ENCODE measurements at regions not wholly inside any gene's neighbourhood (a gene's known extent, or its start where the extent isn't known, plus 50 kb on each side); places are given as distances from the start of the nearest gene placed in this dataset.

- H3K36me3 ChIP-seq: no peaks in the 10 kb centered on the region
- H3K9me3 ChIP-seq: no peaks in the 10 kb centered on the region
- H3K4me3 ChIP-seq: no peak overlapping the region
- DNase-seq: no peak
- H3K27me3 ChIP-seq: no peaks in the 10 kb centered on the region
- no peak for TF ChIP-seq CTCF (IDR thresholded peaks at IDR 0.05)
- H3K4me1 ChIP-seq: no peaks in the 10 kb centered on the region
- no peak overlapping the region for H3K9ac ChIP-seq (ENCODE audit: low read depth in 2 of 2, low read length in 2 of 2)
- intact Hi-C loops (cut with DNase I): no loop called here
- H3K27ac ChIP-seq: no peak overlapping the region
Observed at GRCh38 chr11:119872611-119873310, 143.8 kb upstream of the NECTIN1 start.

GRCh38 chr11:119865661-119866156 is 136.7 kb upstream of the NECTIN1 start:
- H3K9ac ChIP-seq (ENCODE audit: low read depth in 2 of 2, low read length in 2 of 2): no peak overlapping the region
- no peak for TF ChIP-seq CTCF (IDR thresholded peaks at IDR 0.05)
- H3K36me3 ChIP-seq: no peaks in the 10 kb centered on the region
- no peaks in the 10 kb centered on the region for H3K9me3 ChIP-seq
- no peak for DNase-seq
- H3K4me3 ChIP-seq: no peak overlapping the region
- peaks cover 11% of the 10 kb centered on the region for H3K4me1 ChIP-seq
- no peak overlapping the region for H3K27ac ChIP-seq
- intact Hi-C loops (cut with DNase I): no loop called here
- H3K27me3 ChIP-seq: no peaks in the 10 kb centered on the region

GRCh38 chr11:119864836-119865235 is 135.8 kb upstream of the NECTIN1 start:
- H3K9ac ChIP-seq (ENCODE audit: low read depth in 2 of 2, low read length in 2 of 2): peak overlapping the region in 1 of 2 donors; percentile 63
- no peaks in the 10 kb centered on the region for H3K9me3 ChIP-seq
- H3K4me3 ChIP-seq: no peak overlapping the region
- H3K27me3 ChIP-seq: no peaks in the 10 kb centered on the region
- H3K4me1 ChIP-seq: peaks cover 11% of the 10 kb centered on the region
- no peak for TF ChIP-seq CTCF (IDR thresholded peaks at IDR 0.05)
- DNase-seq: no peak
- no peak overlapping the region for H3K27ac ChIP-seq
- intact Hi-C loops (cut with DNase I): no loop called here
- H3K36me3 ChIP-seq: no peaks in the 10 kb centered on the region

GRCh38 chr11:119863851-119864601 is 135.0 kb upstream of the NECTIN1 start:
- H3K4me1 ChIP-seq: peaks cover 11% of the 10 kb centered on the region
- no peaks in the 10 kb centered on the region for H3K27me3 ChIP-seq
- H3K36me3 ChIP-seq: no peaks in the 10 kb centered on the region
- intact Hi-C loops (cut with DNase I): no loop called here
- no peaks in the 10 kb centered on the region for H3K9me3 ChIP-seq
- DNase-seq: peak; percentile 91
- H3K9ac ChIP-seq (ENCODE audit: low read depth in 2 of 2, low read length in 2 of 2): peak overlapping the region in 1 of 2 donors; percentile 63
- no peak overlapping the region for H3K4me3 ChIP-seq
- TF ChIP-seq CTCF (IDR thresholded peaks at IDR 0.05): no peak
- H3K27ac ChIP-seq: peak overlapping the region; percentile 44

- TF ChIP-seq CTCF (IDR thresholded peaks at IDR 0.05): no peak
- no peak overlapping the region for H3K27ac ChIP-seq
- H3K4me3 ChIP-seq: no peak overlapping the region
- H3K4me1 ChIP-seq: peaks cover 11% of the 10 kb centered on the region
- no peaks in the 10 kb centered on the region for H3K27me3 ChIP-seq
- intact Hi-C loops (cut with DNase I): no loop called here
- H3K36me3 ChIP-seq: no peaks in the 10 kb centered on the region
- no peak overlapping the region for H3K9ac ChIP-seq (ENCODE audit: low read depth in 2 of 2, low read length in 2 of 2)
- H3K9me3 ChIP-seq: no peaks in the 10 kb centered on the region
- DNase-seq: no peak
Observed at GRCh38 chr11:119863236-119863635, 134.2 kb upstream of the NECTIN1 start.
